COLO668 (cell line): ENCODE measurements at regions not wholly inside any gene's neighbourhood (a gene's known extent, or its start where the extent isn't known, plus 50 kb on each side); places are given as distances from the start of the nearest gene placed in this dataset.

Experiments used
- DNase-seq: peaks from one replicate; lab custom pipeline; 2025; ENCODE audit not compliant: unreplicated experiment; lab: John Stamatoyannopoulos, UW

- no peak for DNase-seq
Measured at GRCh38 chr11:119983816-119984215, 154.1 kb downstream of the TRIM29 start.

GRCh38 chr11:119983240-119983732 lies 154.6 kb downstream of the TRIM29 start:
- no peak for DNase-seq

GRCh38 chr11:119982517-119983239 lies 155.2 kb downstream of the TRIM29 start:
- DNase-seq = no peak

- DNase-seq = no peak
Measured at GRCh38 chr11:119980431-119980830, 157.5 kb downstream of the TRIM29 start.

- DNase-seq = no peak
Measured at GRCh38 chr11:119979701-119980100, 158.2 kb downstream of the TRIM29 start.

GRCh38 chr11:119978696-119979095 lies 159.2 kb downstream of the TRIM29 start:
- DNase-seq = no peak

- no peak for DNase-seq
Measured at GRCh38 chr11:119977881-119978280, 160.0 kb downstream of the TRIM29 start.

GRCh38 chr11:119977561-119977860 lies 160.4 kb downstream of the TRIM29 start:
- DNase-seq = no peak

GRCh38 chr11:119976805-119977560 lies 160.9 kb downstream of the TRIM29 start:
- no peak for DNase-seq

- no peak for DNase-seq
Measured at GRCh38 chr11:119975561-119976152, 162.3 kb downstream of the TRIM29 start.

- DNase-seq = no peak
Measured at GRCh38 chr11:119974467-119974866, 163.4 kb downstream of the TRIM29 start.

- no peak for DNase-seq
Measured at GRCh38 chr11:119974051-119974450, 163.9 kb downstream of the TRIM29 start.

- DNase-seq = no peak
Measured at GRCh38 chr11:119972281-119972680, 165.6 kb downstream of the TRIM29 start.

- no peak for DNase-seq
Measured at GRCh38 chr11:119970555-119971304, 167.2 kb downstream of the TRIM29 start.

GRCh38 chr11:119964136-119965025 lies 173.5 kb downstream of the TRIM29 start:
- no peak for DNase-seq

GRCh38 chr11:119957951-119958350 lies 180.0 kb downstream of the TRIM29 start:
- DNase-seq = no peak

- no peak for DNase-seq
Measured at GRCh38 chr11:119952441-119952840, 185.5 kb downstream of the TRIM29 start.

GRCh38 chr11:119943298-119943655 lies 194.6 kb downstream of the TRIM29 start:
- no peak for DNase-seq

GRCh38 chr11:119942583-119943297 lies 195.2 kb downstream of the TRIM29 start:
- DNase-seq = no peak
